ENCODE measurements at regions not wholly inside any gene's neighbourhood (a gene's known extent, or its start where the extent isn't known, plus 50 kb on each side); places are given as distances from the start of the nearest gene placed in this dataset.

DNA sequence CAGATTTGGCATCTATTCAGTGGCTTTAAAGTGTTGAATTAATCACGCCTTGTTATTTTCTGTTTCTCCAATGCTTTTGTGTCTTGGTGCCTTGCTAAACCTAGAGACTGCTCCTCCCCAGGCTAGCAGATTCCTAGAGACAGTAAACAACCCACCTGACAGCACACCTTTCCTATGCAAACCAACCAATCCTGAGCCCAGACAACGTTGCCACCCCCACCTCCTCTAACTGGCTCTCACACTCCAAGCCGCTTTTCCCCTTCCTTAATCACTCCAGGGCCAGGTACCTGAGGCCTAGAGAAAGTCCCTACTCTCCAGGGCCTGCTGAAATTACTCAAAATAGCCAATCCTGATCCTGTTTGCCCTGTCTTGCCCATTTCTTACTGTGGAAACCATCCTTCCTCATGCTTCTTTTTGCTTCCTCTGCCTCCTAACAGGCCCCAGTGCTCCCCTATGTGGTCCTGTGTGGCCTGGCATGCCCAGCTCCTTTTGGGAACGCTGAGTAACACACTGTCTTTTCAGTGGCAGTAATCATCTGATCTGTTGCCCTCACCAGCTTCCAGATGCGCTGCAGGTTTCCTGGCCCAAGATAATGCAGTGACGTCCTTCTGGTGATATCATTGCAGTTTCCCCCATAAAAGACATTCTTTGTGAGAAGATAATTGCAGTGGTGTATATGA is 53.4 kb downstream of the GAS1 start:
- no peak for DNase-seq

DNA sequence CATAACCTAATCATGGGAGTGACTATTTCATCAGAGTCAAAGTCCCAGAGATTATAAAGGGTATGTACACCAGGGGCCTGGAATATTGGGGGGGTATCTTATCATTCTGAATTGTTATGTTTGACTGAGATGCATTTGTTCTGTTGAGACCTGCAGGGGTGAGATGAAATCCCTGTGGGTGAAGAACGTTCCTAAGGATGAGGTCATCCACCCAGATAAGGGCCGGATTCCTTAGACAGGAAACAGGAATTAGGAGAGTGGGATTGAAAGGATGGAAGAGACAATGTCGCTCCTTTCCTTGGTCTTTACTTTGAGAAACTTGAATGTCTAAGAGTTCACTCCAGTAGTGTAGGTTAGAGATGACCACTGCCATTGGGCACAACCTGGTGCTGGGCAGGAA is 54.7 kb downstream of the GAS1 start:
- no peak for DNase-seq

DNA sequence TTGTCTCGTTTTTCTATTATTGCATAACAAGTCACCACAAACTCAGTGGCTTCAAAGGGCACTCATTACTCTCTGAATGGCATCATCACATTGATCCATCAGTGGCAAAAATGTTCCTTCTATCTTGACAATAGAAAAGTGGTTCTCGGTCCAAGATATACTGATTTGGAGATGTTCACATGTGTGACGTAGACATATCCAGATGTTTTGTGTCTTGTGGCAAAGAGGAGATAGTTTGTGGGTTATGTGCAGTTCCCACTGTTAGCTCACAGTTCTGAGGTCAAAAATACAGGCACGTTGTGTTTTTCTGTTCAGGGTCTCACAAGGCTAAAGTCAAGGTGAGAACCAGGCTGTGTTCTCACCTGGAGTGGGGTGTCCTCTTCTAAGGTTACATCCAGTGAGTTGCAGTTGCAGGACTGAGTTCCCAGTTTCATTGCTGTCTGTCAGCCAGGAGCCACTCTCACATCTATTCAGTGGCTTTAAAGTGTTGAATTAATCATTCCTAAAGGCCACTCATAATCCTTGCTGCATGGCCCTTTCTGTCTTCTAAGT is 55.3 kb downstream of the GAS1 start:
- no peak for DNase-seq

DNA sequence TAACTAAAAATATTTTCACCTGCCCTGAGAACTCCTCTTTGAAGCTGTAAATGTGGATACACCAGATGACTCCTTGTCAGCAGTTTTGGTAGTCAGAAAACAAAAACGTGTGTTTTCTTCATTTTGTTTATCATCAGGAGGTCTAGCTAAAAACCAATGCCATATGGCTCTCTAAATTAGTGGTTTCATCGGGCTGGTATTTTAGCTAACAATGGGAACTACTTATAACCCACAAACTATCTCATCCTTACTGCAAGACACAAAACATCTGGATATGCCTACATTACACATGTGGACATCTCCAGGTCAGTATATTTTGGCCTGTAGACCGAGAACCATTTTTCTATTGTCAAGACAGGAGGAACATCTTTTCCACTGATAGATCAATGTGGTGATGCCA is 56.2 kb downstream of the GAS1 start:
- DNase-seq: no peak

DNA sequence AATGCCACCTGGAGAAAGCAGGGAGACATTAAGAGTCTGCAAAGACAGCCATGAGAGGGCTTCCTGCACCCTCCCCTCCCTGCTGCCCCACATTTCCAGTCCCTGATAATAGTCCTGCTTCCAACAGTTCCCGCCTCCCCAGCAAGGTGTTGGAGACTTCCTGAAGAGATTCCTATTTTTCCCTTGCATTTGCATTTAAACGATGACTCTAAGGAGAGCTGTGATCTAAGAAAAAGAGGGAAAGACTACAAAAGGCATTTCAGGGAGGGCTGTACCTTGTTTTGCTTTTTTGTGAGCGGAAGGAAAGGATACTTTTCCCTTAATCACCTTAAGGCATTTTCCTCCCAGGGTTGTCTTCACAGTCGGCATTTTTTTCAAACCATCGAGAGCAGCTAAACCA is 62.1 kb downstream of the GAS1 start:
- DNase-seq: no peak

DNA sequence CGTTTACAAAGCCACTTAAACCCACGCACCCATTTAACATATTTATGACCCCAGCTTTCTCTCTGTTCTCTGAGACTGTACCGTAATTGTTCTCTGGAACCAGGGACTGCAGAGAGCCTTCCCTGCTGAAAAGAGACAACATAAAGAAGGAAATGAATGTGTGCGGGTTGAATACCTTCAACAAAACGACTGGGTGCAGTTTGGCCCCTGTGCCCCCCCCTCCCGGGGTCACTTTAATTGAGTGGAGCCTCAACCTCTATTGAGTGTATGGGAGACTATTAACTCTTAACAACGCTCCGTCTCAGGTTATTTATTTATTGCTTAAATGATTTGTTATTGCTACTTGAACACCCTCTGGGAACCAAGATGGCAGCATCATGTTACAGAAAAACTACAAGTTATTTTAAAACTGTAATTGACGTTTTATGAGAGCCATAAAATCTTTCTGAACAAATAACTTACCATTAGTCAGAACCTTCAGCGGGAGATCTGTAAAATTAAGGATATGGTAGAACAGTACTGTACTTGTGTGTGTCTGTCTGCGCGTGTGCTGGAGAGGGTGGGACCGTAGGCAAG is 70.6 kb downstream of the GAS1 start:
- DNase-seq: no peak

DNA sequence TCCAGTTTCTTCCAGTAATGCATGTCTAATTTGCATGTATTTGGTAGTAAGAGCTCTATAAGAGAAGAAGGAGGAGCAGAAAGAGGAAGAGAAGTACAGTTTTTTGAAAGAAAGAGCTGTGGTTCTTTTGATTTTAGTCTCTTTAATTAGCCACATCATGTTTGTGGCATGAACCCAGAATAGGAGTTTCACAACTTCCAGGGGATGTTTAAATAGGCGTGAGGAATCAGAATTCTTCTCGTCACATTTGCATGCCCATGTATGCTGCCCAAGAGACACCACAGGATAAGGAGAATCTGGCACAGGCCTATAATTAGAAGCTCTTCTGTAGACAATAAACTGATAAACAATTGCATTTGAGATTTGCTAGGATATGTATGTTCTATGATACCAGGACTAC is 78.7 kb downstream of the GAS1 start:
- no peak for DNase-seq

DNA sequence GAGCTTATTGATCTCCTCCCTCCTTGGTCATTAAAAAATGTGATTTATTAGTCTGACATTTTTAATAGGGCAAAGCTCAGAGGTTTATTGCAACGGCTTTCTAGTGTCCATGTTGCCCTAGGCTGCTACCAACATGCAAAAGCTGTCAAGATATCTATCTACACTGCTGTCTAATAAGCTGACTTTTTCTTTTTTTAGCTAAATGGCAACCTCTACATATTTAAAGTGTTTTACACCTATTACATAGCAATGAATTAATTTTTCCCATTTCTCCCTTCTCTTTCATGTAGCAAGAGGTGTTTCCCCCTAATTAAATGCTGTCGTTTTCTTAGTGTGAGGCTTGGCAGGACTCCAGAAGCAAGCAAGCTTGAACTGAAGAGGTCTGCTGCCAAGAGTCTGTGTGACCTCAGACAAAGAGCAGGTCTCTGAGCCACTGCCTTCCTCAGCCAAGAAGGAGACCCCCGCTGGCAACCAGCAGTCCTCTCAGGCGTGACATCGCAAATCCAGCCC is 79.4 kb downstream of the GAS1 start:
- no peak for DNase-seq

DNA sequence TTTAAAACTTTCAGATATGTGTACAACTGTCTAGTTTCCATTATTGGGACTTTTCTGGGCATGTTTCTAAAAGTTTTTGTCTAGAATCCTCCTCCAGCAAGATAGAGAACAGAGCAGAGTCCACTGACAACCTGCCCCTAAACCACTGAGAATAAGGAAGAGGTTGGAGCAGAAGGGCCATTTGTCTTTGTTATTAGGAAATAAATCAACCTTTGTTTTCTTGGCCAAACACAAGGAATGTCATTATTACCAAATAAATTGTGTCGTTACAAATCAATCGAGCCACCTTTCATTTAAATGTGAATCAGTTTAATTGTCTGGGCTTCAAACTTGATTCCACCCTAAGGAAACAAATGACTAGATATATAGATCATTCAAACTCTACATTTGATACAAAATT is 81.4 kb downstream of the GAS1 start:
- no peak for DNase-seq

DNA sequence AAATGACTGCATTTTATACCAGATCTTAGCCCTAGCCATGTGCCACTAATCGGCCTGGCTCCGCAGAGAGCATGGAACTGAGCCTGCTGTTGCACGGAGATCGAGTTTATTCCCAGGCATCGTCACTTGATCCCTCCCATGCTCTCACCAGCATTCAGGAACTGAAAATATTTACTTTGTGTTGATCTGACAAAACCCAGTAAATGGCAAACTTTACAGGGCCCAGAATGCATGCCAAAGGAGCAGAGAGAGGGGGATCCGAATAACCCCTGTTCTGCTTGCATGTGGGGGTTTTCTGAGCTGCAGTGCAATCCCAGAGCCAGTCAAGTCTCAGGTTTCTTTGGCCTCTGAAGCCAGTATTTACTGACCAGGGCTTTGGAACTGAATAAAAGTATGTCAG is 87.3 kb downstream of the GAS1 start:
- DNase-seq: no peak

DNA sequence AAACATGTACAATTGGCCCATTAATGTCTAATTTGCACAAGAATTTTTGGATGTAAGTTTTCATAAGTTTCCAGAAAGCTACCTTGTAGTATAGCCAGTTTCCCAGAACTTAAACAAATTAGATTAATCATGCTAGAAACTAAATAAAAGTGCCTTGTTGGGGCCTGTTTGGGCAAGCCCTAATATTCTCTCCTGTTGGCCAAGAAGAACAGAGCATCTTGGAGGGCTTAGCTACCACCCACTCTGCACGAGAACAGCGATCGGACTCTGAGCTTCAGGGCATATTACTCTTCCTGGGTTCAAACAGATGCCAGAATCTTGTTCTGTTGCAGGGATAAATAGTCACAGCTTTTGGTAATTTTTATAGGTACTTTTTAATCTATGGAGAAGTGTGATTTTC is 88.2 kb downstream of the GAS1 start:
- DNase-seq: no peak

DNA sequence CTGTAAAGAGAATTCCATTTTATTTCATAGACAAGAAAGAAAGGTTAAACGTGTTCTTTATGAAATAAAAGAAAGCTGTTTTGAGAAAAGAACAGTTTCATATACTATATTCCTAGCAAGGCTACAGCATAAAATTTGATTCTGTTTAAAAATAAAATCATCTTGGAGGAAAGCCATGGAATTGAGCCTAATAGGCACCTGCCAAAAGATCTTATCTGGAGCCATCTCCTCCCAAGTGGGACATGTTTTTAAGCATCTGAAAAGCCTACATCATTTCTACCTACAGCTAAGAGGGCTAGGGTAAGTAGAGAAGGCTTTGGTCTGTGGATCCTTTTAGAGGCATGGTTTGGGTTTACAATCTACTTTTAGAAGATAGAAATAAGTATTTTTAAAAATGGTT is 89.3 kb downstream of the GAS1 start:
- DNase-seq: no peak

DNA sequence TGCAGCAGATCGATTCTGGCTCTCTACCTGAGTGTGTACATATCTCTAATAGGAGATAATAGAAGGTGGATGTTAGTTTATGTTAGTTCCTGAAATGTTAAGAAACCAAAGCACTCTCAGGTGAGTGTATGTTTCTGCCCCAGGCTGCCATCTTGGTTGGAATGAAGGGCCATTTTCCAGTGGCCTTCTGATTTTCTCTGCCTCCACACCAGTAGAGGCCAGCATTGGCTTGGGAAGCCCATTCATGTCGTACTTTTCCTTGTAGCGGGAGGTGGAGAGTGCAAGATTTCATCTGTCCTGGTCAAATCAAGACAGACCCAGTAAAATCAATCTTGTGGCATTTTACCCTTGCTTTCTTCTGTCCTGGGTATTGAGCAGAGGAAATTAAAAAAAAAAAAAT is 91.0 kb downstream of the GAS1 start:
- no peak for DNase-seq

DNA sequence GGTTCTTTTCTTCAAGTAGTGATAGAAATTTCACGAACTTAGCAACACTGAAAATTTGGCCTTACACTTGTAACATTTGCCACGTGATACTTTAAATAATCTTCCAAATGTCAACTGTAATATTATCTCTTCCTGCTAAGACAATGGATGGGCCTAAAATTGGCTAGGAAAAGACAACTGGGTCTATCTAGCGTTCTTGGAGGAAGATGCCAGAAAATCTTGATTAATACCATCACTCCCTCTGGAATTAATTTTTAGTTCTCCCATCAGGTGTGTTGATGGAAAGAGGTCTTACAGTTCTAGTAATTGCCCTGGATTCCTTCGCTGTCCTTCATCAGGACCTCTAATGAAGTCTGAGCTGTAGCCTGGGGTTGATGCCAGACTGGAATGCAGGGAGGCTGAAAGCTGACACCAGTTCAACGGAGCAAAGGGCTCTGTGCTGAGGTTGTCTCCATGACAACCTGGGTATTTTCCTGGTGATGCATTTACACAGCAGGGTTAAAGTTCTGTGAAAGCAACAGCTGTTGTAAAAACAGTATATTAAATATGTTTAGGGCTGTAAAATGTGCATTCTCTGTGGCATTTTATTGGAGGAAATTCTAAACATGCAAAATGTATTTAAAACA is 92.3 kb downstream of the GAS1 start:
- DNase-seq: no peak

DNA sequence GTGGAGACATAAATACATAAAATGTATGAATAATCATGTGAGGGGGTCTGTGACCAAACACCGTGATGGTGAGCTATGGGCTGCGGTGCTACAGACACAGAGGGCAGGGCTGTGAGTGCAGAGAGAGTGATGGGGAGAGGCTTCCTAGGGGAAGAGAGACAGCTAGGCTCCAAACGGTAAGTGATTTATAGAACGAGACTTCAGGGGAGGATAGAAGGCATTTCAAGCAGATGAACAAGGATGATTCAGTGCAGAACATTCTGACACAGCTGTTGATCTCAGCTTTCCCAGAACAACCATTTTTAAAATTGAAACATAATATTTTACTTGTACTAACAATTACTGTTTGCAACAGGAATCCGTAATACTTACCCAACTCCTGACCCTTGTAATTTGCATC is 100.7 kb downstream of the GAS1 start:
- no peak for DNase-seq

DNA sequence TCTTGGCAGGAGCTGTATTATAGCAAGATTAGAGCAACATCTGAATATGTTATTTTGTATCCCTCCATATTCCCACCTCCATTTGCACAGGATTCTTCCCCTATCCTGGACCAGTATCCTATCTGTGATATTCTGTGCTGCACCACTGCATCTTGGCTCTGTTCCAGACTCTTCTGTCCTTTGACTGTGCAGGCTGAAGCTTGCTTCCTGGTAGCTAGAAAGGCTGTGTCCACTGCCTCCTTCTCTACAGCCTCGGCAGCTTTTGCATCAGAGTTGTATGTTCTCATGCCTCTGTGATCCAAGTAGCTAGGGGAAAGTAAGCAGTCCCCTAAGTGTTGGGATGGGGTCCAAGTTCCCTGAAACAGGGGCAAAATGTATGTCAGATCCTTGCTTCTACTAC is 104.1 kb downstream of the GAS1 start:
- DNase-seq: no peak

DNA sequence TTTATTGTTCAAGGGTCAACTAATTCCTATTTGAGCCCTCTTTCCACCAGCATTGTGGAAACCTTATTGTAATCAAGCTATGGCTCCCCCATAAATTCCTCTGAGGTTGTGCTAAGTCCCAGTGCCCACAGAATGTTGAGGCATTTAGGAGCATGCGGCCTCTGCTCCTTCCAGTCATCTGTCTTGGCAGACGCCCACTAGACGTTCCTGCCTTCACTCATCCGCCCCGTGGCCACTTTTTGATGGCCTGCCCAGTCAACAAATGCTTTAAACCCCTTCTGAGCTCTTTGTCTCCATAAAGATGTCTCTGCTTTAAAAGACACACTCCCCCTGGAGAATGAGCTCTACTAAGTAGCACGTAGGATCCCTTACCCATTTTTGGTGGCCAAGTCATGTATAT is 104.7 kb downstream of the GAS1 start:
- no peak for DNase-seq

DNA sequence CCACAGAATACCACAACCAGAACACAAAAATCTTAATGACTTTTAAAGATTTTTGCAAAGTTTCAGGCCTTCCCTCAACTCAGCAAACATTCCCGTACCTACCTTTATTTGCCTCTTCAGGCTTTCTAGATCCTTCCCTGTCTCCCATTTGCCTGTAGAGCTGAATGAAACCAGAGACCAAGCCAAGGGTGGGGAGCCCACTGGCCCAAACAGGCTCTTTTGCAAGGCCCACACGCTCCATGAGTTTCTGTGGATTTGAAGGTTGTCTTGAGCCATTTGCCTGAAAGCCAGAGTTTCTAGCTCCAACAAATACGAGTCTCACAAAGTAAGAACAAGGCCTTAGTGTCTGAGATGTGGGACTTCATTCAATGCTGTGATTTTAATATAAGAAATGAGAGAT is 107.8 kb downstream of the GAS1 start:
- no peak for DNase-seq

DNA sequence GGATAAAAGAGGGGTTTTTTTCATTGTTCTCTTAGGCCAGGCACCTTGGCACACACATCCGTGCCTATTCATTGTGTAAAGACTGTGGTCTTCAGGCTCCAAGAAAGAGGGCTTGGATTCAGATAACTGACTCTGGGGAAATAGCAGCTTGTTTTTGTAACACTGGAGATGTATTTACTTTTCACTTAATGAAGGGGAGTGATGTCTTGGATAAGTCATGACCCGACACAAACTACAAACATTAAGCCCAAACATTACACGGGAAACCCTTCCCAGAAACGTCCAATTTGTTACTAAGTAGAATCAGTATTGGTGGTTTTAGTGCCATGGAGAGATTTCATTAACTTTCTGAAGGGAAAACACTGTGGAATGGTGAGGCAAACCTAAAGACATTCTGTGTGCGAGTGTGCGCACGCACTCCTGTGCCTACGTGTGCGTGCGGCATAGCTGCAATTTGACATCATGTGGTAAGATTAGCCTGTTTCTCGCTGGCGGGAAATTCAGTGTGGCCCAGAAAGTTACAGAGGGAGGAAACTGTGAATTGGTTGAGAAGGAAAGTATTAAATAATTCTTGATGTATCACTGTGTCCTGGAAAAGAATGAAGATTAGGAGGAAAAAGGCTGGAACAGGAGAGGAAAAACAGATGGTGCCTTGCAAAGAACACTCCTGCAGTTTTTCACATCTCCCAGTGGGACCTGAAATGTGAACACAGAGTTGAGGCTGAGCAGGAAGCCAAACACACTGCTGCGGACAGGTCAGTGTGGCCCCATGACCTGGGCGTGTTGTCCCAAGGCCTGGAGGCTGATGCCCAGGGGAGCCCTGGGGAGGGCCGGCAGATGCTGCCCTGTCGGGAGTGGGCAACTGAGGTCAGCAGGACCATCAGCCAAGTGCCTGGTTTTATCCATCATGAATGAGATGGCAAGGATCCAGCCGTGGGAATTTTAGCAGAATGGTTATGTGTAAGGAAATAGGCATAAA is 108.5 kb downstream of the GAS1 start:
- no peak for DNase-seq

DNA sequence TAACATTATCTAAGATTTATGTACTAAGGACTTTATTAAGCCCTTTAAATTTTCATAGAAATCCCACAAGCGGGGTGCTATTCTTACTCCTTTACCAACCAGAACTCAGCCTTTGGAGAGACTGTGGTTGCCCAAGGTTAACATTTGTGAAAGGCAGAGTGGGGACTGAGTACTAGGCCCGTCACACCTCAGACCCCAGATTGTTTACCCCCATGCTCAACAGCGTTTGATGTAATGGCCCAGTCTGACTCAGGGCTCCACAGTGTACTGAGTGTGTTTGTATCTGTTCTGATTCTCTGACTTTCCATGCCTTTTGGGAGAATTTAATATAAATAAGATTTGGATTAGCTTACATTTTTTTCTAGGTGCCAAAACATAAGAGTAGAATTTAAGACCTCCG is 110.0 kb downstream of the GAS1 start:
- no peak for DNase-seq

DNA sequence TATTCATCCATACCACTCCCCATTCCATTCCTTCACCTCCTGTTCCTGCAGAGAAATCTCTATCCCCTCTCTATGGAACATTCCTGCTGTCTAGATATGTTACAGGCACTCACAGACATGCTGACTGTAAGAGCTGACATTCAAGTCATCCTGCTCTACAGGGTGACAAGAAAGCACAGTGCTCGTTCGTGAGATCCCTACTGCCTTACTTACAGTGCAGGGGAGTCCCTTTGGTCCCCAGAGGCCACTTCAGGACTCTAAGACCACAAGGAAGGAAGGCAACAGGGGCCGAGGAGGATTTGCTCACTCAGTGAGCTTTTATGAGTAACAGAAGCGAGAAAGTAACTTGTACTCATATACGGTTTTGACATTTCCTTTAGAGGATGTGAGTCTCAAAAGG is 110.5 kb downstream of the GAS1 start:
- no peak for DNase-seq

DNA sequence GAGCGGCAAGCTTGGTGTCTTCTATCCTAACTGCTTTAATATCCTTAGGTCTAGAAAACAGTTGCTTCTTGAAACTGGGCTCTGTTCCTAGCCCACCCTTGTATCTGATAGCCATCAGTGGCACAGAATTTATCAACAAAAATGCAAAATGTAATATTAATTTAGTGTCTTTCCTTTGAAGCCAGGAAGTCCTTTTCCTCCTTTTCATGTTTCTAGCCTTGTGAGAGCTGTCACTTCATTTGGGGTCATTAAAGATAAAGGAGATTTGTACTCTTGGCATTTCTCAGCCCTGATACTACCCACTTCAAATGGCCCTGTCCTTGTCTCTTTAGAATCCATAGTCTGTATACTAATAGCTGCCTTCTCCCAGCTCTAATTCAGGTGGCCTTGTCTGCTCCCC is 111.0 kb downstream of the GAS1 start:
- no peak for DNase-seq

DNA sequence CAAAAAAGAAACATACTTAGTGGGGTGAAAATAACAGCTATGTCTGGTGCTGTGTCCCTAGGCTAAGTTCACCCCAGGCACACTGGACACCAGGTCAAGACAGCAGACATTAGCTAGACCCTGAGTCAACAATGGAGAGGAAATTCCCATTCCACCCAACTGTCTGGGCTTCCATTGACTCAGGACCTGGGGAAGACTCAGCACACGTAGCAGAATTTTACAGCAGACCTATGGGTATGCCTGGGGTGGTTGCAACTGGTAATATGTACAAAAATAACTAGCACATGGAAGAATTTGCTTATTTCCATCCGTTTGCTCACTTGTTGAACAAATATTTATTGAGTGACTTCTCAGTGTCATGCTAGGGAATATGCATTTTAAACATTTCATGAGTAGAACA is 117.0 kb downstream of the GAS1 start:
- DNase-seq: no peak
